Trophoblast cell (in vitro differentiated cells and primary cell): ENCODE measurements at regions not wholly inside any gene's neighbourhood (a gene's known extent, or its start where the extent isn't known, plus 50 kb on each side); places are given as distances from the start of the nearest gene placed in this dataset.
"Not testable (repeated sequence)": the region's sequence is repeated elsewhere in the genome, so short reads cannot be mapped to it uniquely, and the experiment has no call there.

Experiments
- DNase-seq, 2 donors: peaks; one replicate each; pipeline ENCODE4 v3.0.0-alpha.2; 2016
- H2AFZ ChIP-seq: 2 replicates; pipeline ENCODE4 v1.6.1; 2013; ENCODE audit warnings: low read length, moderate library complexity, mild to moderate bottlenecking; ENCODE audit not compliant: insufficient read depth, poor library complexity
- H2AK5ac ChIP-seq: 2 replicates; pipeline ENCODE4 v1.6.1; 2013; ENCODE audit warnings: mild to moderate bottlenecking, low read length
- H2BK120ac ChIP-seq: 2 replicates; pipeline ENCODE4 v1.6.1; 2013; ENCODE audit warnings: low read length, mild to moderate bottlenecking, moderate library complexity; ENCODE audit not compliant: insufficient read depth, poor library complexity
- H2BK12ac ChIP-seq: 2 replicates; pipeline ENCODE4 v1.6.1; 2013; ENCODE audit warnings: mild to moderate bottlenecking, low read length, moderate library complexity
- H2BK5ac ChIP-seq: 2 replicates; pipeline ENCODE4 v1.6.1; 2013; ENCODE audit warnings: low read length, low read depth, moderate library complexity, mild to moderate bottlenecking; ENCODE audit not compliant: poor library complexity
- H3K14ac ChIP-seq: 2 replicates; pipeline ENCODE4 v1.6.1; 2013; ENCODE audit warnings: mild to moderate bottlenecking, low read length
- H3K18ac ChIP-seq: 2 replicates; pipeline ENCODE4 v1.6.1; 2013; ENCODE audit warnings: mild to moderate bottlenecking, low read length
- H3K23ac ChIP-seq: 2 replicates; pipeline ENCODE4 v1.6.1; 2013; ENCODE audit warnings: low read length
- H3K27ac ChIP-seq: 2 replicates; pipeline ENCODE4 v1.5.1; 2013; ENCODE audit warnings: low read depth, mild to moderate bottlenecking, inconsistent platforms, low read length, moderate library complexity
- H3K27me3 ChIP-seq: 2 replicates; pipeline ENCODE4 v1.6.1; 2013; ENCODE audit warnings: inconsistent platforms, mild to moderate bottlenecking, low read length, moderate library complexity; ENCODE audit not compliant: insufficient read depth
- H3K36me3 ChIP-seq, 2 experiments: 1 replicate in 1 of 2; 2 replicates in 1 of 2; pipeline ENCODE4 v1.6.1; 2013; ENCODE audit warnings: low read length in 2 of 2, mild to moderate bottlenecking in 2 of 2, moderate library complexity in 1 of 2; ENCODE audit not compliant: insufficient read depth in 2 of 2, control insufficient read depth in 1 of 2
- H3K4ac ChIP-seq: 2 replicates; pipeline ENCODE4 v1.6.1; 2013; ENCODE audit warnings: low read depth, mild to moderate bottlenecking, low read length, moderate library complexity
- H3K4me1 ChIP-seq, 2 experiments: 1 replicate in 1 of 2; 2 replicates in 1 of 2; pipeline ENCODE4 v1.6.1; 2013; ENCODE audit warnings: low read length in 2 of 2, mild to moderate bottlenecking in 2 of 2, moderate library complexity in 1 of 2; ENCODE audit not compliant: insufficient read depth in 2 of 2, control insufficient read depth in 1 of 2
- H3K4me2 ChIP-seq: 2 replicates; pipeline ENCODE4 v1.6.1; 2013; ENCODE audit warnings: inconsistent platforms, mild to moderate bottlenecking, low read length, moderate library complexity
- H3K4me3 ChIP-seq: 2 replicates; pipeline ENCODE4 v1.5.1; 2013; ENCODE audit warnings: mild to moderate bottlenecking, low read depth, low read length, inconsistent platforms
- H3K79me1 ChIP-seq: one replicate; pipeline ENCODE4 v1.6.1; 2013; ENCODE audit warnings: low read length
- H3K79me2 ChIP-seq: 2 replicates; pipeline ENCODE4 v1.6.1; 2013; ENCODE audit warnings: low read length, mild to moderate bottlenecking; ENCODE audit not compliant: control insufficient read depth, insufficient read depth, poor library complexity
- H3K9ac ChIP-seq: 2 replicates; pipeline ENCODE4 v1.6.1; 2013; ENCODE audit warnings: mild to moderate bottlenecking, low read length
- H3K9me3 ChIP-seq: 2 replicates; pipeline ENCODE4 v1.6.1; 2013; ENCODE audit warnings: low read depth, mild to moderate bottlenecking, control low read depth, inconsistent platforms, low read length; ENCODE audit not compliant: insufficient read depth
- H4K12ac ChIP-seq: 2 replicates; pipeline ENCODE4 v1.6.1; 2013; ENCODE audit warnings: low read depth, mild to moderate bottlenecking, low read length, moderate library complexity
- H4K8ac ChIP-seq: 2 replicates; pipeline ENCODE4 v1.6.1; 2013; ENCODE audit warnings: low read depth, mild to moderate bottlenecking, low read length, moderate library complexity
- H4K91ac ChIP-seq: one replicate; pipeline ENCODE4 v1.6.1; 2013; ENCODE audit warnings: low read depth, mild to moderate bottlenecking, low read length, moderate library complexity
- WGBS: extraction: QIAGEN DNeasy Blood & Tissue Kit; methylation state at CpG from one replicate; pipeline ENCODE4 v1.1.7; 2013; ENCODE audit warnings: missing lambda C conversion rate; ENCODE audit not compliant: insufficient read length, insufficient coverage; ENCODE audit errors: extremely low coverage; 5-methylcytosine and 5-hydroxymethylcytosine counted together

DNA sequence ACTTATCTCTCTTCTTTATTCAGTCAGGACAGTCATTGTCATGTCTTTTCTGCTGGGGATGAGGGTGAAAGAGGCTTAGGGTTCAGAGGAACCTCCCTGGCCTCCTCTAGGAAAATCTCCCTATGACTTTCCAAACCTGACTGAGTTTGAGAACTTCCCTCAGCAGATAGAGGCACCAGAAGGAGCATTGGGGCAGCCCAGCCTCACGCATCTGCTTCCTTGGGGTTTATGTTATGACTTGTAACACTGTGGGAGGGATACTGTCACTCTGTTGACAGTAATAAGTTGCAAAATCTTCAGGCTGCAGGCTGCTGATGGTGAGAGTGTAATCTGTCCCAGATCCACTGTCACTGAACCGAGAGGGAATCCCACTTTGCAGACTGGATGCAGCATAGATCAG is 4842.6 kb upstream of the OR11H1 start:
- not testable (repeated sequence) for H4K8ac ChIP-seq, H3K4me3 ChIP-seq, H3K4me2 ChIP-seq, H3K9me3 ChIP-seq, H3K14ac ChIP-seq, H4K91ac ChIP-seq, H3K4ac ChIP-seq, H3K27ac ChIP-seq, DNase-seq, H2BK12ac ChIP-seq, H2AFZ ChIP-seq, H3K4me1 ChIP-seq, H3K36me3 ChIP-seq, H3K18ac ChIP-seq, H2BK120ac ChIP-seq, H3K27me3 ChIP-seq, H3K9ac ChIP-seq, H2BK5ac ChIP-seq, H2AK5ac ChIP-seq, H3K79me1 ChIP-seq, H3K23ac ChIP-seq, H4K12ac ChIP-seq, H3K79me2 ChIP-seq
- WGBS = no CpG with 5 or more reads among the region's 2 CpGs

DNA sequence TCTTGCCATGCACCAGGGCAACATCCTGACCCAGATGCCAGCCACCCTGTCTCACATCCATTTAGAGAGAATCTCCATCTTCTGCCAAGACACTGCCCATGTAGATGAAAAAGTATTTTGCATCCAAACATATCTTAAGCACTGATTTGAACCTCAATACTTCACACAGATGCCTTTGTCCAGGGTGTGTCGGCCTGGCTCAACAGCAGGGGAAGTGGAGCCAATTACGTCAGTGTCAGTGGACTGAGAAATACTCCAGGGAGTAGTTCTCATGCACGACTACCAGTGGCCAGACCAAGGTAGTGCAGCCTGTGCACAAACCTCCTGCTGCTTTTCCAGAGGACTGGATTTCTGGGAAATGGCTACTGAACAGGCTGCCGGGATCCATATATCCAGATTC is 4840.7 kb upstream of the OR11H1 start:
- not testable (repeated sequence) for H3K9me3 ChIP-seq, H3K18ac ChIP-seq, H3K36me3 ChIP-seq, H3K4me3 ChIP-seq, H3K27me3 ChIP-seq, H2AK5ac ChIP-seq, H2BK12ac ChIP-seq, DNase-seq, H4K8ac ChIP-seq, H3K4ac ChIP-seq, H4K12ac ChIP-seq, H4K91ac ChIP-seq, H3K4me1 ChIP-seq, H2BK5ac ChIP-seq, H3K79me1 ChIP-seq, H3K14ac ChIP-seq, H3K27ac ChIP-seq, H3K9ac ChIP-seq, H2AFZ ChIP-seq, H3K79me2 ChIP-seq, H3K23ac ChIP-seq, H3K4me2 ChIP-seq, H2BK120ac ChIP-seq
- WGBS = no CpG with 5 or more reads among the region's 4 CpGs

DNA sequence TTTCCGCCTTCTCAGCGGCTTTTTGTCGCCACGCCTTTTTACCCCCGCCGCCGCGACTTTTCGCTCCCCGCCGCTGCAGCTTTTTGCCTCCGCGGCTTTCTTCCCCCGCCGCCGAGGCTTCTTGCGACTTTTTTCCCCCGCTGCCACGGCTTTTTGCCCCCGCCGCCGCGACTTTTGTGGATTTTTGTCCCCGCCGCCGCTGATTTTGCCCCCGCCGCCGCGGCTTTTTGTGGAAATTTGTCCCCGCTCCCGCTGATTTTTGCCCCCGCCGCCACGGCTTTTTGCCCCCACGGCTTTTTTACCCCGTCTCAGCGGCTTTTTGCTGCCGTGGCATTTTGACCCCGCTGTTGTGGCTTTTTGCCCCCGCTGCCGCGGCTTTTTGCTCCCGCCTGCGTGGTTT is 4829.2 kb upstream of the OR11H1 start:
- H3K4me3 ChIP-seq, H3K27me3 ChIP-seq, H2BK120ac ChIP-seq, H3K4me2 ChIP-seq, H2AK5ac ChIP-seq, H3K9ac ChIP-seq, DNase-seq, H2BK12ac ChIP-seq, H3K79me1 ChIP-seq, H4K91ac ChIP-seq, H3K4ac ChIP-seq, H3K4me1 ChIP-seq, H4K12ac ChIP-seq, H3K79me2 ChIP-seq, H3K27ac ChIP-seq, H2AFZ ChIP-seq, H3K18ac ChIP-seq, H2BK5ac ChIP-seq, H4K8ac ChIP-seq, H3K9me3 ChIP-seq, H3K23ac ChIP-seq, H3K14ac ChIP-seq, H3K36me3 ChIP-seq: not testable (repeated sequence)
- WGBS = no CpG with 5 or more reads among the region's 45 CpGs

DNA sequence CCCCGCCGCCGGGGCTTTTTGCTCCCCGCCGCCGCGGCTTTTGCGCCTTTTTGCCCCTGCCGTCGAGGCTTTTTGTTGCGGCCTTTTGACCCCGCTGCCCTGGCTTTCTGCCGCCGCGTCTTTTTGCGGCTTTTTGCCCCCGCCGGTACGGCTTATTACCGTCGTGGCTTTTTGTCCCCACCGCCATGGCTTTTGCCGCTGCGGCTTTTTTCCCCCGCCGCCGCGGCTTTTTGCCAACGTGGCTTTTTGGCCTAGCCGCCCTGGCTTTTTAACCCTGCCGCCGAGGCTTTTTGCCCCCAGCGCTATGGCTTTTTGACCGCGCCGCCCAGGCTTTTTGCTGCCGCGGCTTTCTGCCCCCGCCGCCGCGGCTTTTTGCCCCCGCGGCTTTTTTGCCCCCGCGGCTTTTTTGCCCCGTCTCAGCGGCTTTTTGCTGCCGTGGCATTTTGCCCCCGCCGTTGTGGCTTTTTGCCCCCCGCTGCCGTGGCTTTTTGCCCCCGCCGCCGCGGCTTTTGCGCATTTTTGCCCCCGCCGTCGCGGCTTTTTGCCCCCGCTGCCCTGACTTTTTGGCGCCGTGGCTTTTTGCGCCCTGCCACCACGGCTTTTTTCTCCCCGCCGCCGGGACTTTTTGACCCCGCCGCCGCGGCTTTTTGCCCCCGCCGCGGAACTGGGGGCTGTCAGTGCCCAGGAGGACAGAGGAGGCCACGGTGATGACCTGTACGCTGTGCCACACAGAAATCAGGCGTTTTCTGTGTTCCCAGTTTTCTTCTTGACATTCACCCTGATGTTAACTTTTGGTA is 4828.5 kb upstream of the OR11H1 start:
- H3K79me1 ChIP-seq, H3K79me2 ChIP-seq, H3K9me3 ChIP-seq, H3K36me3 ChIP-seq, H3K27ac ChIP-seq, H3K4me2 ChIP-seq, H4K12ac ChIP-seq, H3K9ac ChIP-seq, H3K23ac ChIP-seq, H3K4me1 ChIP-seq, H2BK12ac ChIP-seq, H4K8ac ChIP-seq, H2AK5ac ChIP-seq, H2BK120ac ChIP-seq, H3K4me3 ChIP-seq, H2AFZ ChIP-seq, H3K4ac ChIP-seq, DNase-seq, H3K14ac ChIP-seq, H2BK5ac ChIP-seq, H3K27me3 ChIP-seq, H4K91ac ChIP-seq, H3K18ac ChIP-seq: not testable (repeated sequence)
- WGBS = no CpG with 5 or more reads among the region's 80 CpGs
